ENCODE measurements at regions not wholly inside any gene's neighbourhood (a gene's known extent, or its start where the extent isn't known, plus 50 kb on each side); places are given as distances from the start of the nearest gene placed in this dataset.

DNA sequence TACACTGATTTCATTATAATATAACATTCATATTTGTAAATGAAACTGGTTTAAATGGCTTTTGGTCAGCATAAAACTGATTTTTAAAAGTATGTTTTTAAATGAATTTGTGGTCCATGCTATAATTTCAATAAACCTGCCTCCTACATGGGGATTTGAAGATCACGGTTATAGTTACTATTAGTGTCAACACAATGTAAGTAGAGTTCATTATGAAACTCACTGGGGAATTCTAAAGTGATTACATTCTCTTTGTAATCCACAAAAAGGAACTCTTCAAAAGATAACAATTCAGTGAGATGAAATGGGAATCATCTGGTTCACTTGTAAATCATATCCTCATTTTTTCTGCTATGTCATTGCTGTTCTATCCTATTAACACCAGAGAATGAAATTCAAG, 204.5 kb upstream of the G2E3 start (continued):
- TF ChIP-seq WRNIP1 (IDR thresholded peaks at IDR 0.05; ENCODE audit: borderline replicate concordance, low read depth, low read length) (no peak), JUNB (IDR thresholded peaks at IDR 0.05) (peak; percentile 2; the same call in 1 of the 2 replicates)

DNA sequence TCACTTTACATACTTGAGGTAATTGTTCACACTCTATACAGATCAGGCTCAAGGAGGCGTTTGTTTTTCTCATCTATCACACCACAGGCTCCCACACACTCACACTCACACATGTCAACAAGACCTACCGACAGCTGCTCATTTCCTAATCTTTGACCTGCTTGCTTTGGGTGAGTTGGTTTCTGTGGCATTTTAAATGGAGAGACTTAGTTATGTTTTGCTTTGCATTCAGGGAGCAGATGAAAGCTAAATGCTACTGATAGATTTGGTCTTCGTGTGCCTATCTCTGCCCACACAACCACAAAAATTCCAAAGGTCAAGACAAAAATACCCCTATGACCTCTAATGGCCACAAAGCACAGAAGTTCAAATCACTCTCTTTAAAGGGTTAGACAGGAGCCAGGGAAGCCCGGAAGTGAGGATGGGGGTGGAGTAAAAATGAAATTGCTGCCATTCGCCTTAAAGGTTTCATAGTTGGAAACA, 203.5 kb upstream of the G2E3 start:
- SMC1A ChIA-PET (ENCODE audit: uncharacterized antibody, unreplicated experiment): interaction anchor here (0.7 to 3.9 kb wide), 8 partner anchors 16 to 207 kb away, joined by 4 to 26 read pairs (median 4); no protein-coding TSS in a partner anchor
- no peaks in the 10 kb centered on the region for H3K9me3 ChIP-seq (replicated peaks; ENCODE audit: control insufficient read depth, insufficient read depth, low read length)
- H3K4me1 ChIP-seq (ENCODE audit: control insufficient read depth, insufficient read depth, low read length): peaks cover 10% of the 10 kb centered on the region; the same call in 1 of the 2 replicates
- no peaks in the 10 kb centered on the region for H4K20me1 ChIP-seq (ENCODE audit: control insufficient read depth, insufficient read depth)
- BruUV-seq (replicated peaks): no TSS peak
- POLR2A ChIA-PET: interaction anchor here (1.8 kb wide), 1 partner anchor 17 kb away, joined by 4 read pairs; no protein-coding TSS in a partner anchor
- H3K27me3 ChIP-seq (replicated peaks in 1 of 2; ENCODE audit: control insufficient read depth in 2 of 2, insufficient read depth in 2 of 2, low read length in 1 of 2): no peaks in the 10 kb centered on the region
- no peak overlapping the region for H3K9ac ChIP-seq (ENCODE audit: control insufficient read depth, insufficient read depth, low read length)
- WGBS (ENCODE audit: insufficient coverage, insufficient replicate concordance, low lambda C conversion rate, missing lambda C conversion rate): 1% methylated on average over 5 of the region's 5 CpGs
- no peaks in the 10 kb centered on the region for H3K36me3 ChIP-seq (ENCODE audit: control insufficient read depth in 2 of 2, insufficient read depth in 2 of 2, low read length in 1 of 2)
- H3K4me2 ChIP-seq (ENCODE audit: control insufficient read depth, insufficient read depth): peak overlapping the region; percentile 53
- H2AFZ ChIP-seq (ENCODE audit: control insufficient read depth, low read depth, low read length): peak overlapping the region; percentile 25; the same call in 1 of the 2 replicates
- H3K4me3 ChIP-seq: no peak overlapping the region
- RAD21 ChIA-PET (ENCODE audit: unreplicated experiment): interaction anchor here (1.0 to 1.5 kb wide), 4 partner anchors 20 to 165 kb away, joined by 3 to 4 read pairs (median 4); no protein-coding TSS in a partner anchor
- H3K79me2 ChIP-seq (ENCODE audit: control insufficient read depth, insufficient read depth, low read length): no peaks in the 10 kb centered on the region
- peak overlapping the region; percentile 46 for H3K27ac ChIP-seq (ENCODE audit: control insufficient read depth, insufficient read depth)
- intact Hi-C loops (cut with micrococcal nuclease; ENCODE audit: unreplicated experiment) (loop anchor here (2.0 kb wide), 1 partner anchor 19 kb away; no protein-coding TSS in a partner anchor), in situ Hi-C loops (cut with MboI) (no loop called here)
- peak; percentile 71 for DNase-seq (ENCODE audit: low read depth, low spot score)
- ATAC-seq: peak; percentile 93
- no peak for FAIRE-seq
- CTCF ChIA-PET: interaction anchor here (0.9 to 2.6 kb wide), 7 partner anchors 9 to 85 kb away, joined by 3 to 11 read pairs (median 4); no protein-coding TSS in a partner anchor
- TF ChIP-seq POU2F2 (IDR thresholded peaks at IDR 0.05; ENCODE audit: borderline replicate concordance, low read depth, low read length) (peak; percentile 37; the same call in 1 of the 3 replicates), SMARCA5 (IDR thresholded peaks at IDR 0.05) (no peak), EED (IDR thresholded peaks at IDR 0.05; ENCODE audit: low read depth) (peak; percentile 56; the same call in 1 of the 2 replicates), RFX5 (IDR thresholded peaks at IDR 0.05; ENCODE audit: low read depth, low read length) (no peak), MEF2A (IDR thresholded peaks at IDR 0.05; ENCODE audit: insufficient read depth, low read depth, low read length) (peak; percentile 64; the same call in 1 of the 2 replicates), GABPA (IDR thresholded peaks at IDR 0.05; ENCODE audit: low read depth) (no peak), ZNF24 (IDR thresholded peaks at IDR 0.05) (no peak), SRF (IDR thresholded peaks at IDR 0.05; ENCODE audit: low read depth in 2 of 2, low read length in 2 of 2) (no peak)
- TF ChIP-seq, protein P1, sequence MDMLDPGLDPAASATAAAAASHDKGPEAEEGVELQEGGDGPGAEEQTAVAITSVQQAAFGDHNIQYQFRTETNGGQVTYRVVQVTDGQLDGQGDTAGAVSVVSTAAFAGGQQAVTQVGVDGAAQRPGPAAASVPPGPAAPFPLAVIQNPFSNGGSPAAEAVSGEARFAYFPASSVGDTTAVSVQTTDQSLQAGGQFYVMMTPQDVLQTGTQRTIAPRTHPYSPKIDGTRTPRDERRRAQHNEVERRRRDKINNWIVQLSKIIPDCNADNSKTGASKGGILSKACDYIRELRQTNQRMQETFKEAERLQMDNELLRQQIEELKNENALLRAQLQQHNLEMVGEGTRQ (IDR thresholded peaks at IDR 0.05; ENCODE audit: borderline replicate concordance, low read depth, low read length): no peak
- TF ChIP-seq, protein P2, sequence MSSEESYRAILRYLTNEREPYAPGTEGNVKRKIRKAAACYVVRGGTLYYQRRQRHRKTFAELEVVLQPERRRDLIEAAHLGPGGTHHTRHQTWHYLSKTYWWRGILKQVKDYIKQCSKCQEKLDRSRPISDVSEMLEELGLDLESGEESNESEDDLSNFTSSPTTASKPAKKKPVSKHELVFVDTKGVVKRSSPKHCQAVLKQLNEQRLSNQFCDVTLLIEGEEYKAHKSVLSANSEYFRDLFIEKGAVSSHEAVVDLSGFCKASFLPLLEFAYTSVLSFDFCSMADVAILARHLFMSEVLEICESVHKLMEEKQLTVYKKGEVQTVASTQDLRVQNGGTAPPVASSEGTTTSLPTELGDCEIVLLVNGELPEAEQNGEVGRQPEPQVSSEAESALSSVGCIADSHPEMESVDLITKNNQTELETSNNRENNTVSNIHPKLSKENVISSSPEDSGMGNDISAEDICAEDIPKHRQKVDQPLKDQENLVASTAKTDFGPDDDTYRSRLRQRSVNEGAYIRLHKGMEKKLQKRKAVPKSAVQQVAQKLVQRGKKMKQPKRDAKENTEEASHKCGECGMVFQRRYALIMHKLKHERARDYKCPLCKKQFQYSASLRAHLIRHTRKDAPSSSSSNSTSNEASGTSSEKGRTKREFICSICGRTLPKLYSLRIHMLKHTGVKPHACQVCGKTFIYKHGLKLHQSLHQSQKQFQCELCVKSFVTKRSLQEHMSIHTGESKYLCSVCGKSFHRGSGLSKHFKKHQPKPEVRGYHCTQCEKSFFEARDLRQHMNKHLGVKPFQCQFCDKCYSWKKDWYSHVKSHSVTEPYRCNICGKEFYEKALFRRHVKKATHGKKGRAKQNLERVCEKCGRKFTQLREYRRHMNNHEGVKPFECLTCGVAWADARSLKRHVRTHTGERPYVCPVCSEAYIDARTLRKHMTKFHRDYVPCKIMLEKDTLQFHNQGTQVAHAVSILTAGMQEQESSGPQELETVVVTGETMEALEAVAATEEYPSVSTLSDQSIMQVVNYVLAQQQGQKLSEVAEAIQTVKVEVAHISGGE (CRISPR knock-in tag; IDR thresholded peaks at IDR 0.05): no peak
- TF ChIP-seq, protein P3, sequence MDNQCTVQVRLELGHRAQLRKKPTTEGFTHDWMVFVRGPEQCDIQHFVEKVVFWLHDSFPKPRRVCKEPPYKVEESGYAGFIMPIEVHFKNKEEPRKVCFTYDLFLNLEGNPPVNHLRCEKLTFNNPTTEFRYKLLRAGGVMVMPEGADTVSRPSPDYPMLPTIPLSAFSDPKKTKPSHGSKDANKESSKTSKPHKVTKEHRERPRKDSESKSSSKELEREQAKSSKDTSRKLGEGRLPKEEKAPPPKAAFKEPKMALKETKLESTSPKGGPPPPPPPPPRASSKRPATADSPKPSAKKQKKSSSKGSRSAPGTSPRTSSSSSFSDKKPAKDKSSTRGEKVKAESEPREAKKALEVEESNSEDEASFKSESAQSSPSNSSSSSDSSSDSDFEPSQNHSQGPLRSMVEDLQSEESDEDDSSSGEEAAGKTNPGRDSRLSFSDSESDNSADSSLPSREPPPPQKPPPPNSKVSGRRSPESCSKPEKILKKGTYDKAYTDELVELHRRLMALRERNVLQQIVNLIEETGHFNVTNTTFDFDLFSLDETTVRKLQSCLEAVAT (IDR thresholded peaks at IDR 0.05): peak; percentile 84

All from GM12878 (cell line).